Smooth muscle cell of the brain vasculature (primary cell): ENCODE measurements at regions not wholly inside any gene's neighbourhood (a gene's known extent, or its start where the extent isn't known, plus 50 kb on each side); places are given as distances from the start of the nearest gene placed in this dataset.
"Not testable (repeated sequence)": the region's sequence is repeated elsewhere in the genome, so short reads cannot be mapped to it uniquely, and the experiment has no call there.

Experiments
- DNase-seq: peaks from one replicate; pipeline ENCODE4 v3.0.0-alpha.2; 2012; ENCODE audit warnings: low read depth, low spot score

DNA sequence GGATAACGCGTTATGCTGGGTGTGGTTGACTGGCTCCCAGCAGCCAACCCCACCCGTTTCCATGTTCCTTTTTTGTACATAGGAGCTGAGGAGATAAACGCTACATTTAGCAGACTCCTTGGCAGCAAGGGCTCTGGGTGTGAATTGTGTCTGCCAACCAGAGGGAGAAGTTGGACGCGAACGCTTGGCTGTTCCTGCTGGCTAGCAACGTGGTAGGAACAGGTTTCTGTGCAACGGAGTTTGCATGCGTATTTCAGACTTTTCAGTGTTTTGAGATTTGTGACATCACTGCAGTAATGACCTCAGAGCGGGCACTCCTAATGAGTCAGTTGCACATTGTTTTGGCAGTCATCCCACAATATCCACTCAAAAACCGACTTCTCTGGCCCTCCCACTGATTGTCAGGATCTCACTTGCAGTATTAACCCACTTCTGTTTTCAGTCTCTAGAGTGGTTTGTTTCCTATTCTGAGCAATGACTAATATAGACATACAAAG is 98.7 kb upstream of the RGS1 start:
- DNase-seq: no peak

DNA sequence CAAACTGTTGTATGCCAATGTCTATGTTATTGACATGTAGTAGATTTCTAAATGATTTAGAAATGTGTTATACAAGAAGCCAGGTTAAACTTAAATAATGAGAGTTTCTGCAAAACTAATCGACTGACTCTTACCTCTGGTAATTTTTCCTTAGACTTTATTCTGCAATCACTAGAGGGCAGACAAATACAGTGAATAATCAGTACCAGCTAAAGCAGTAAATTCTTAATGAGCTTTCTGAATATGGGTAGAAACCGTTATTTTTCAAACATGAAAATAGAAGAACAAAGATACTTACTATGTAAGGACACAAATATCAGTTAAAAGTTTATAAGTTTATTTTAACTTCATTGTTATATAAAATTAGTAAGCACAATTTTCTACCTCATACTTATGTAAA is 97.9 kb upstream of the RGS1 start:
- no peak for DNase-seq

DNA sequence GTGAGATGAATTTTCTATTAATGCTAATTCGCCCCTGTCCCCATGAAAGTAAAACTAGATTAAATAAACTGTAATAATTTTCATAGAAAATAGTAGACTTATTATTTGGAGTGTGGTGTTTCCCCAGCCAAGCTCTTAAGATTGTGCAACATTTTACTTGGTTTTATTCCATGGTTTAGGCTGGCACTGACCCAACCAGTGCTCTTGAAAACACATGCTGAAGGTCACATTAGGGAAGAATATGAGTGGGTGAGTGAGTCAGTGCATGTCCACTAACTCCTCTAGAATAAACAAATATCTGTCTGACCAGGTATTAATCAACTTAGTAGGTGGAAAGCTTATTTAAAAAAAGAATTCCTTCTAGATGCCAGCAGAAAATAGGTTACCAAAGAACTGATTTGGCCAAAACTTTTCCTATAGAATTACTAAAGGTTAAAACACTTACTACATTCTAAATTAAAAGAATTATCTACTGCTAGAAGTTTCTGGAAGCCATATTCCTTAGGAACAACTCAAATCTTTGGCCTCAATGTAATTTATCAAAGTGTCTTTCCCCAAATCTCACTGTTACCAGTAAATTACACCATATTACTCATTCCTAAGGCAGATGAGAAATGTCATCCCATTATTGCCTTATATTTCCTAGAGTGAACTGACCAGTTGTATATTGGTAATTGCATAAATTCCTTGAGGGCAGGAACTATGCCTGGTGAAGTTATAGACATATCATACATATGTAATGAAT is 89.7 kb upstream of the RGS1 start:
- peak; percentile 98 for DNase-seq

DNA sequence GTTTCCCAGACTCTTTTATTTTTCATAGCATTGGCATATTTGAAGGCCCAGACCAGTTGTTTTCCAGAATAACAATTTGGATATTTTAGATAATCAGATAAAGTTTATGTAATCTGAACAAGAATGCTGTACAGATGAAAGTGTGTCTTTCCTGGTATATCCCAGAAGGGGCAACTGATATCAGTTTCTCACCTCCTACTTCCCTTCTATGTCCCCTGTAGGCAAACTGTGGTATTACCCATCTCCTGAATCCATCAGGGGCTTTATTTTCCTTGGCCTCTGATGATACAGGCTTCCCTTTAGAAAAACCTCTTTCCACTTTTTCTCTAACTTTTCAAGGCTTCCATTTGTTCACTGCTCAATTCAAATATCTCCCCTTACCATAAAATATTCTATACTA is 87.5 kb upstream of the RGS1 start:
- DNase-seq: no peak

DNA sequence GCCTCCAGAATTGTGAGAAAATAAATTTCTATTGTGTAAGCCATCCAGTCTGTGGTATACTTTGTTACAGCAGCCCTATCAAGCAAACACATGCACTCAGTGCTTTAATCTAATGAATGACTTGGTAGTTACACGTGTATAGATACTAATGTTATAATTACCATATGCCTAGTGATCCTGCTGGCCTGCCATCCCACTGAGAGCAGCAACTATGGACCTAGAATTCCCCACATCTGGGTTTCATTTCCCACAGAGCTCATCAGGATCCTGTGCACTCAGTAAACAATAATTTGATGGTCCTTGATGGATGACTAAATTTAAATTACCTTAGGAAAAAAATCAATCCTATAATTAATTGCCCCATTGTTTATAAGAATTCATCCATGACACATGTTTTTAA is 86.5 kb upstream of the RGS1 start:
- no peak for DNase-seq

DNA sequence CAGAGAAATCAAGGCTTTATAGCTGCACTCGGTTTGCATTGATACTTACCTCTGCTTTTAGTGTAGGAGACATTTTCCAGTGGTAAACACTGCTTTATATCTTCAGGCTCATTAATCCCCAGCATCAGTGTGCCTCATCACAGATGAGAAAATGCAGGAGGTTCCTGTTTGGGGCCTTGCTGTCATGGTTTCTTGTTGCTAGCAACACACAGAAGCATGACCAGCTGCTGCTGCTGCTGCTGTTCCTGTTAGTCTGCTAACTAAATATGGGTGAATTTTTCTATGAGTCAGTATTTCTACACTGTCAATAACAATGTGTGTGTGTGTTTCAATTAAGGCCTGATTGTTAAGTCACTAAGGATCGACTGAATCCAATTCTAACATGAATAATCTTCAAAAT is 85.8 kb upstream of the RGS1 start:
- DNase-seq: no peak

DNA sequence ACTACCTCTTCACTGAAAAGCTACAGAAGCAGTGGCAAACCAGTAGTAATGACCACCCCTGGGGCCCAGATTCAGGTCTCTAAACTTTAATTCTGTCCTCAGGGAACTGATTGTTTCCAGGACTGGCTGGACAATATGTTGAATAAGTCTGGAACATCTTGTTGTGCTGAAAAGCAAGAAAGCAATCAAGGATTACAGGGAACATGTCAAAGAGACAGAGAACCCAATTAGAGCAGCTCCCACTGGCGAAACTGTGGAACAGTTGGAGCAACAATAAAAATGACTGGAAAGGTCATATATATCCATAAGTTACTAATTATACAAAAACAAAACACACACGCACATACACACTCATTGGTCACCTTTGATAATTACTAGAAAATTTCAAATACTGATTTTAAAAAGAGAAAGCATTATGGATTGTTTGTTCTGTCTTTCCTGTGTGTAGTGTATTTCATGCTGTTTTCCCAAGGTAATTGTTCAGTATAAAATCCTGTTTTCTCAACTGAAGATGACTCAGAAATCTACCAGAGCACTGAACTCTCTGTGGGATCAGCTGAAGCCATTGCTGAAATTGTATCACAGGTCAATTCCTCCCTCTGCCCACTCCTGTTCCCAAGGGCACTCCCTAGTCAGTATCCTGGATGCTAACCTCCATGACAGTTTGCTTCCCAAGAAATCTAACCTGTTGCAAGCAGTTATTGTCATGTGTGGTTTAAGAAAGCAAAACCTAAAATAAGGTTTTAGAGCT is 83.6 kb upstream of the RGS1 start:
- no peak for DNase-seq

DNA sequence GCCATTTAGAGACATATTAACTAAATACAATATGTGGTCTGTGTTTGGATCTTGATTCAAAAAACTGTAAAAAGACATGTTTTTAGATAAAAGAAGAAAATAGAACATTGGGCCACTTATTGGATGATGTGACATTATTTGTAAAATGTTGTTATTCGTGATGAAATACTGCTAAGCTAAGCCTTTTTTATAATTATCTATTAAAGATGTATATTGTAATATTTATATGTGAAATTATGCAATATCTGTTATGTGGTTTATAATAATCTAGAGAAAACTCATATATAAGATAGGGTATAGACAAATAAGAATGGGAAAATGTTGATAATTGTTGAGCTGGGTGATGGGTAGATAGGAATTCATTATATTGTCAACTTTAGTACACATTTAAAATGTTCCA is 82.0 kb upstream of the RGS1 start:
- no peak for DNase-seq

DNA sequence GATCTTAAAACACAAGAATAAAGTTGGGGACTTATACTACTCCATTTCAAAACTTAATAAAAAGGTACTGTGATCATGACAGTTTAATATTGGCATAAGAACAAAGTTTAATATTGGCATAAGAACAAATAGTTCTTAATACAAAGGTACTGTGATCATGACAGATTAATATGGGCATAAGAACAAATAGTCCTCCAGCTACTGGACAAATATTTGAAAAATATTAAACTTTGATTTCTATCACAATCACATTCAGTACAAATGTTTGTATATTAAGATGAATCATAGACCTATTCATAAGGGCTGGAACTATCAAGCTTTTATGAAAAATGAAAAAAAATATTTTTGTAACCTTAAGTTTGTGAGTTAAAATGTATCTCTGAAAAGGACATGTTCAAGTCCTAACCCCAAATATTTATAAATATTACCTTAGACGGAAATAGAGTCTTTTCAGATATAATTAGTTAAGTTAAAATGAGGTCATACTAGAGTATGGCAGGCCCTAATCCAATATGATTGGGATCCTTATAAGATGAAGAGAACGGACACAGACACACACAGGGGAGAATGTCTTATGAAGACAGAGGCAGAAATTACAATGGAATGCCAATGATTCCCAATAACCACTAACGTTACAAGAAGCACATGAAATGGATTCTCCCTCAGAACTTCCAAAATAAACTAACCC is 79.1 kb upstream of the RGS1 start:
- DNase-seq: no peak

DNA sequence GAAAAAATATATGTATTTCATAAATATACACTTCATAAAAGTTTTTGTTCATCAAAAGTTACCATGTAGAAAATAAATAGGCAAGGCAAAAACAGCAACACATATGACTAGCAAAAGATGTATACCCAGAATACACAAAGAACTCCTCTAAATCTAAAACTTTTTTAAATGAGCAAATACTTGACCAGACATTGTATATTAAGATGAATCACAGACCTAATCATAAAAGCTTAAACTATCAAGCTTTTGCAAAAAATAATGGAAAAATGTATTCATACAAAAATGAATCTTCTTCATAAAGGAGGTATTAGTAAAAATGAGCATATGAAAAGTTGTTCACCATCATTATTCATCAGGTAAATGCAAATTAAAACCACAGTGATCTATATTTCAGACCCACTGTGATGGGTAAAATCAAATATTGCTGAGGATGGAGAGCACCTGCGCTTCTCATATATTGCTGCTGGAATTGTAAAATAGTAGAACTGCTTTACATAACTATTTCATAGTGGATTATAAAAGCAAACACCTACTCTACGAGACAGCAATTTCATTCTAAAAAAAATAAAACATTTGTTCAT is 78.3 kb upstream of the RGS1 start:
- no peak for DNase-seq

DNA sequence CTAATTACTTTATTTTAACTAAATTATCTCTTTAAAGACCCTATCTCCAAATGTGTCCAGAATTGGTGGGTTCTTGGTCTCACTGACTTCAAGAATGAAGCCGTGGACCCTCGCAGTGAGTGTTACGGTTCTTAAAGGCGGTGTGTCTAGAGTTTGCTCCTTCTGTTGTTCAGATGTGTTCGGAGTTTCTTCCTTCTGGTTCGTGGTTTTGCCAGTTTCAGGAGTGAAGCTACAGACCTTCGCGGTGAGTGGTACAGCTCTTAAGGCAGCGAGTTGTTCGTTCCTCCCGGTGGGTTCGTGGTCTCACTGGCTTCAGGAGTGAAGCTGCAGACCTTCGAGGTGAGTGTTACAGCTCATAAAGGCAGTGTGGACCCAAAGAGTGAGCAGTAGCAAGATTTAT is 77.5 kb upstream of the RGS1 start:
- not testable (repeated sequence) for DNase-seq

DNA sequence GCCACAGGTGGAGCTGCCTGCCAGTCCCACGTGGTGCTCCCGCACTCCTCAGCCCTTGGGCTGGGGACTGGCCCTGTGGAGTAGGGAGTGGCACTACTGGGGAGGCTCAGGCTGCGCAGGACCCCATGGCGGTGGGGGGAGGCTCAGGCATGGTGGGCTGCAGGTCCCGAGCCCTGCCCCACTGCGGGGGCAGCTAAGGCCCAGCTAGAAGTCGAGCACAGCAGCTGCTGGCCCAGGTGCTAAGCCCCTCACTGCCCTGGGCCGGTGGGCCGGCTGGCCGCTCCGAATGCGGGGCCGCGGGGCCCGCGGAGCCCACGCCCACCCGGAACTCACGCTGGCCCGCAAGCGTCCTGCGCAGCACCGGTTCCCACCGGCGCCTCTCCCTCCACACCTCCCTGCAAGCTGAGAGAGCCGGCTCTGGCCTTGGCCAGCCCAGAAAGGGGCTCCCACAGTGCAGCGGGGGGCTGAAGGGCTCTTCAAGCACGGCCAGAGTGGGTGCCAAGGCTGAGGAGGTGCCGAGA is 76.5 kb upstream of the RGS1 start:
- DNase-seq: not testable (repeated sequence)

DNA sequence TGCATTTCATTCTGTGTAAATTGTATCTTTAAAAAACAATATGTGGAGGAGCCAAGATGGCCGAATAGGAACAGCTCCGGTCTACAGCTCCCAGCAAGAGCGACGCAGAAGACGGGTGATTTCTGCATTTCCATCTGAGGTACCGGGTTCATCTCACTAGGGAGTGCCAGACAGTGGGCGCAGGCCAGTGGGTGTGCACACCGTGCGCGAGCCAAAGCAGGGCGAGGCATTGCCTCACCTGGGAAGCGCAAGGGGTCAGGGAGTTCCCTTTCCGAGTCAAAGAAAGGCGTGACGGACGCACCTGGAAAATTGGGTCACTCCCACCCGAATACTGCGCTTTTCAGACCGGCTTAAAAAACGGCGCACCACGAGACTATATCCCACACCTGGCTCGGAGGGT is 75.0 kb upstream of the RGS1 start:
- not testable (repeated sequence) for DNase-seq

DNA sequence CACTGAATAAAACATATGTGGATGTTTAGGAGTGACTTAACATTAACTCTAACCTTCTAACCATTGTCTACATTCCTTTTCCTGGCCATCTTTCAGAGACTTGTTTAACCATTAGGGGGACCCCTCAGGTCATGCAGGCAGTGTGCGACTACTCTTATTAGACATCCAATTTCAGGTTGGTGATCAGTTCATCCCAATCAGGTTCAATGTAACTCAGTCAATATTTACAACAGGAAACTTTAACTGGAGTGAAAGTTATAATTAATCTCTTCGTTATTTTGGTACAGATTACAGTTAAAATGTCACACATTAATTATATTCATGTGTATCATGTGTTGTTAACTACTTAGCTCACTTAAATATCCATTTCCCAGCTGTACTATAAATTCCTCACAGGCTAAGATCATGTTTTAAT is 68.8 kb upstream of the RGS1 start:
- no peak for DNase-seq

DNA sequence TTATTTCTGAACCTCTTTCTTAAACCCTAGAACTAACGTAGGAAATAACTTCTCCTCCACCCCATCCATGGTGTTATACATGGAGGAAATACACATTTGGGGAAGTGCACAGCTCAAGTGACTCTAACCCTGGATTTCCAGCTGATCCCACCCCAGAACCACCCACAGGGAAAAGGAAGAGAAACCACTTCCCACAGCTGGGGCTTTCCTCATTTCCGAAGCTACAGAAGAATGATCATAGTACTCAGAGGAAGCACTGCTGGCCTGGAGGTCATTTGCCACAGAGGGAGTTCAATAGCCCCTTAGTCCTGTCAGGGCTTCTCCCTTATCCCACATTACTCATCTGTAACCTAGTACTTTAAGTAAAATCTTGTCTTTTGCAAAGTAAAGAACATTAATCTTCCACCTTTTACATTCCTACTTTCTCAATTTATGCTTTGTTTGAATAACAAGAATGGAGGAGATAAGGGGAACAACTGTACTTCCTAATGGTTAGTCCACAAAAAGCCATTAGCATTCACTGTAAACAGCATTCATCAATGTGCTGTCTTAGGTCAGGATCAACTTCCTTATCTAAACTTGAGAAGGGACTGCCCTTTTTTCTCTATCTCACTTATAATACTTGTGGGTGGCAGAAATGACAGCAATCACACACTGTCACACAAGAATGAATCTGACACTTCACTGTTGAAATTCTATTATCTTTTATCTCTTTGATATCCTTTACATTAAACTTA is 63.0 kb upstream of the RGS1 start:
- no peak for DNase-seq

DNA sequence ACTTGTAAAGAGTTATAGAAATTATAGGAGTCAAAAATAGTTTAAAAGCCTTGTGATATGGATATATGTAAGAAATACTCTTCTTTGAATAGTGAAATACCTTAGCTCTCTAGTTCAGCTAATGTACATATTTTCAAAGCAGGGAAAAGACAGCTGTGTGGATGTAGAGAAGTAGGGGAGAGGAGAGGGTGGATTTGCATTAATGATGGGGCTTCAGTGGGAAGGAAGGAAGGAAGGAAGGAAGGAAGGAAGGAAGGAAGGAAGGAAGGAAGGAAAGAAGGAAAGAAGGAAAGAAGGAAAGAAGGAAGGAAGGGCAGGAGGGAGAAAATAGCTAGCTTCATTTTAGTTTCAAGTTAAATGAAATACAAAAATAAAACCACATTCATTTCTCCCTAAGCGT is 62.4 kb upstream of the RGS1 start:
- no peak for DNase-seq

DNA sequence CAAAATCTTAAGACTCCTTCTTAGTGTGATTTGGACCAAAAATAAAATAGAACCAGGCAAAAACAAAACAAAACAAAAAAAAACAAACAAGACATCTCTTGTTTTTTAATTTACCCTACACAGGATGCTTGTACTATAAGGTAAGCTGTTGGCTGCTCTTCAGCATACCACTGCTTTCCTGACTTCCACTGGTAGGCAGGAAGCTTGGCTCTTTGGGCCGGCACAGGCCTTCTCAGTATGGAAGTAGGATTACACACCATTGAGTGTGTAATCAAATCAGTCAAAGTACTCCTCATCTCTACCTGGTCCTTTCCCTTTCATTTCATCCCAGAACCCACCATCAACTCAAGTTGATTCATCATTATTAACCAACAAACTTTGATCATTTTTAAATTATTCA is 61.9 kb upstream of the RGS1 start:
- no peak for DNase-seq

DNA sequence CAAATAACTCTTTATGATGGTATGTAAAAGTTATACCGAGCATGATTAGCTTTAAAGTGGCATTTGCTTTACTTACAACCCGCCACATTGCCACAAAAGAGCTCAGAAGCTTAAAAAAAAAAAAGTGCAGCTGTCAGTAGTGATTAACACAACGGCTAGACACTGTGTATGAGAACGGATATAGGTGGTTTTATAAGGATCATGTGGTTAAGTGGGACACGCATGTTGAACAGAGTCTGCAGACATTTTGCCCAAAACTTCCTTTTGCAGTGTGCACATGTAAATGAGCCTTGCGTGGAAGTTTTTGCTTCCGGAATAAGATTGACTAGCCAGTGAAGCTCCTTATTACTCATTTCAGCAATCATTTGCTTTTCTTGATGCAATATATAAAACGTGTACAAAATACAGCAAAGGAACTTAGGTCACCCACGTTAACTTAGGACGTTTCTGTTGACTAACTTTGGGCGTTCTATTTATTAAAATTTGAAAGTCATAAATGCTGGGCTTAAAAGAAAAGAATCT is 58.7 kb upstream of the RGS1 start:
- no peak for DNase-seq

DNA sequence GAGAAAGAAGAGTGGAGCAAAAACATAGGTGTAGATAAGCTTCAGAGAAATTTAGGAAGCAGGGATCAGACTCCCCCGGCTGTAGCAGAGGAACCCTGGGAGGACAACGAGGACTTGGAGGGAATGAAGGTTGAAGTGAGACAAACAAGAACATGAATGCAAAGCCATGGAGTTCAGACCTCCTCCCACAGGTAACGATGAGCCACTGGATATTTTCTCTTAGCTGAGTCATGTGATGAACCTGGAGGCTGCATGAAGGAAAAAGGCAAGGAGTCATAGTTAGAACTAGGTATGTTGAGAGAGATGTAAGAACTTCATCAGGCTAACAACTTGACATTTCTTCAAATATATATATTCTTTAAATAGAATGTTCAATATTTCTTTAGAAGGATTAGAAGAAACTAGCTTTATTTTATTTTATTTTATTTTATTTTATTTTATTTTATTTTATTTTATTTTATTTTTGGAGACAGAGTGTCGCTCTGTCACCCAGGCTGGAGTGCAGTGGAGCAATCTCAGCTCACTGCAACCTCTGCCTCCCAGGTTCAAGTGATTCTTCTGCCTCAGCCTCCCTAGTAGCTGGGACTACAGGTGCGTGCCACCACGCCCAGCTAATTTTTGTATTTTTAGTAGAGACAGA is 57.7 kb upstream of the RGS1 start:
- DNase-seq: not testable (repeated sequence)

DNA sequence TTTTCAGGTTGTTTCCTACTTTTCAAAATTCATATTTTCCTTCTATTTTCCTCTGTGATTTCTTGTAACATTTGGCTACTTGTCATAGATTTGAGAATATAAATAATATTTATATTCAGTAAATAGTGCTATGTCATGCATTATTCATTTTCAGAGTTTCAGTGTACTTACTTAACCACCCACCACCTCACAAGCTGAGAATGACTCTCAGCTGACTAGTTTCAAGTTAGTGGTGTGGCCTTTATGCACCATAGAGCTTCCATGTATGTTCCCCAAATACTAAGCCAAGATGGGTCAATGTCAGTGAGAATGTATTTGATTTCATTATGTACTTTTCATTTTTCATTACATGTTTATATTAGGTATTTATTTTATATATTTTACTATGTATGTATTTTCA is 56.9 kb upstream of the RGS1 start:
- no peak for DNase-seq

DNA sequence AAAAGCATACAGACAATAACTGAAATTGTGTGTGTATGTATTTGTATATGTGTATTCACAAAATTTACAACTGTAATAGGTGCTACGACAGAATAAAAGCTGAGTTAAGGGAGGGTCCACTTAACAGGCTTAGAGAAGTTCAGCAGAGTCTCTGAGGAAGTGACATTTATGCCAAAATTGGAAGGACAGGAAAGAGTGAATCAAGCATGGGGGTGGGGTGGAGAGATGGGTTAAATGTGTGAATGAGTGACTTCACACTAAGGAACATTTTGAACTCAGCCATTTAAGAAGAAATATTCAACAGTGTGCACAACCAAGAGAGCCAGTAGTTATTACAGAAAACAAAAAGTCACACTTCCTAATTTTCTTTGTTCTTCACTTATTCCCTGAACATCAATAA is 53.8 kb upstream of the RGS1 start:
- DNase-seq: no peak
